ENCODE measurements at regions not wholly inside any gene's neighbourhood (a gene's known extent, or its start where the extent isn't known, plus 50 kb on each side); places are given as distances from the start of the nearest gene placed in this dataset.

DNA sequence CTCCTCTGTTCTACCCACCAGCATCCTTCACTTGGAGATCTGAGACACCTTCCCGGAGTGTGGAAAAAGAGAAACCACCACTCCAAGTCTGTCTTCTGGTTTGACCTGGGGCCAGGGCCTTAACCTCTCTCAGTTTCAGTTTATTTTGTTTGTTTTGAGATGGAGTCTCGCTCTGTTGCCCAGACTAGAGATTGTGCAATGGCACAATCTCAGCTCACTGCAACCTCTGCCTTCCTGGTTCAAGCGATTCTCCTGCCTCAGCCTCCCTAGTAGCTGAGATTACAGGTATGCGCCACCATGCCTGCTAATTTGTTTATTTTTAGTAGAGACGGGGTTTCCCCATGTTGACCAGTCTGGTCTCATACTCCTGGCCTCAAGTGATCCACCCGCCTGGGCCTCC, 271.1 kb upstream of the TNRC6C start:
- no peaks in the 10 kb centered on the region for H3K9me3 ChIP-seq (ENCODE audit: control insufficient read depth in 2 of 2, low read length in 2 of 2)
- H3K36me3 ChIP-seq (ENCODE audit: control insufficient read depth, insufficient read depth, low read length) = no peaks in the 10 kb centered on the region
- peaks cover 6 to 25% (median 15%) of the 10 kb centered on the region in 4 donors for H3K4me1 Mint-ChIP-seq
- no peak overlapping the region for H3K4me3 Mint-ChIP-seq
- DNase-seq (no peak), ATAC-seq (ENCODE audit: low read depth in 2 of 2) (no peak)
- H3K4me1 ChIP-seq (ENCODE audit: control insufficient read depth, insufficient read depth, low read length, poor library complexity, severe bottlenecking) = peaks cover 15% of the 10 kb centered on the region
- H3K4me3 ChIP-seq (ENCODE audit: low read depth, low read length) = no peak overlapping the region
- no peaks in the 10 kb centered on the region for H3K27me3 ChIP-seq (ENCODE audit: control insufficient read depth, insufficient read depth, low read length)
- H3K27ac ChIP-seq (ENCODE audit: insufficient read depth, low read length, poor library complexity, severe bottlenecking) = no peak overlapping the region
- no peaks in the 10 kb centered on the region for H3K27me3 Mint-ChIP-seq
- H3K36me3 Mint-ChIP-seq = peaks cover 6% of the 10 kb centered on the region
- H3K9me3 Mint-ChIP-seq = no peaks in the 10 kb centered on the region
- H3K27ac Mint-ChIP-seq = no peak overlapping the region

DNA sequence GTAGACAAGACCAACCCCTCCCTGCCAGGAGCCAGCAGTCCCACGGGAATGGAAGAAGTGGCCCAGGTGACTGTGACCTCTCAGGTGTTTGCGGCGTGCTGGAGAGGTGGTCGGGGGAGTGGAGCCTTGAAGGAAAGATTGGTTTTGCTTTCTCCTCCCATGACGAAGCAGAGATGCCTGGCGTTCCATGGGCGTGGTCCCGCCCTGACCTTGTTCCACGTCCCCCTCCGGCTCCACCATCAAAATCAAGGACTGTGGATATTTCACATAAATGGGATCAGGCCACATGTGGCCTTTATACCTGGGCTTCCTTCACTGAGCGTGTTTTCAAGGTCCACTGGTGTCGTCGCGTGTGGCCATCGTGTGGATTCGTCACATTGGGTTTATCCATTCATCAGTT, 270.6 kb upstream of the TNRC6C start:
- Mint-ChIP-seq H3K4me1 (peaks cover 6 to 30% (median 20%) of the 10 kb centered on the region in 4 donors), H3K27me3 (no peaks in the 10 kb centered on the region), H3K36me3 (peaks cover 6% of the 10 kb centered on the region), H3K9me3 (no peaks in the 10 kb centered on the region), H3K27ac (peak overlapping the region in 1 of 3 donors; percentile 9), H3K4me3 (no peak overlapping the region)
- DNase-seq (no peak), ATAC-seq (ENCODE audit: low read depth in 2 of 2) (no peak)
- Histone ChIP-seq H3K9me3 (ENCODE audit: control insufficient read depth in 2 of 2, low read length in 2 of 2) (no peaks in the 10 kb centered on the region), H3K27me3 (ENCODE audit: control insufficient read depth, insufficient read depth, low read length) (no peaks in the 10 kb centered on the region), H3K4me1 (ENCODE audit: control insufficient read depth, insufficient read depth, low read length, poor library complexity, severe bottlenecking) (peaks cover 20% of the 10 kb centered on the region), H3K27ac (ENCODE audit: insufficient read depth, low read length, poor library complexity, severe bottlenecking) (no peak overlapping the region), H3K4me3 (ENCODE audit: low read depth, low read length) (no peak overlapping the region), H3K36me3 (ENCODE audit: control insufficient read depth, insufficient read depth, low read length) (no peaks in the 10 kb centered on the region)

DNA sequence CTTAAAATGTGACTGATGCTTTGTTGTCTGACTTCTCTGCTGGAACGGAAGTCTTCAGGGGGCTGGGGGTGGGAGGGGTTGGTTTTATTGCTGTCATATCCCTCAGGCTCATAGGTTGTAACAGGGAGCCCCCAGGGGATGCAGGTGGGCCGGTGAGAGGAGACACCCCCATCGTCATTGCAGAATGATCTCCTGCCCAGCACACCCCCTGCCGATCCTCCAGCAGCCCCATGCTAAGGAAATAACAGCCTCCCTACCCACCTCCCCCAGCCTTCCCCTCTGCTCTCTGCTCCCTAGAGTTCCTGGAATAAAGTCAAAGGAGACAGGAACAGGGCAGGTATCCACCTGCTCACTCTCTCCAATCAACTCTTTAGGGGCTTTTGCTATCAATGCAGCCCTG, 270.1 kb upstream of the TNRC6C start:
- H3K4me1 ChIP-seq (ENCODE audit: control insufficient read depth, insufficient read depth, low read length, poor library complexity, severe bottlenecking) = peaks cover 23% of the 10 kb centered on the region
- no peaks in the 10 kb centered on the region for H3K9me3 Mint-ChIP-seq
- H3K36me3 Mint-ChIP-seq = peaks cover 6% of the 10 kb centered on the region
- H3K9me3 ChIP-seq (ENCODE audit: control insufficient read depth in 2 of 2, low read length in 2 of 2) = no peaks in the 10 kb centered on the region
- peaks cover 6 to 31% (median 20%) of the 10 kb centered on the region in 4 donors for H3K4me1 Mint-ChIP-seq
- no peak overlapping the region for H3K27ac ChIP-seq (ENCODE audit: insufficient read depth, low read length, poor library complexity, severe bottlenecking)
- H3K36me3 ChIP-seq (ENCODE audit: control insufficient read depth, insufficient read depth, low read length) = no peaks in the 10 kb centered on the region
- DNase-seq (no peak), ATAC-seq (ENCODE audit: low read depth in 2 of 2) (no peak)
- H3K27me3 ChIP-seq (ENCODE audit: control insufficient read depth, insufficient read depth, low read length) = no peaks in the 10 kb centered on the region
- H3K4me3 ChIP-seq (ENCODE audit: low read depth, low read length) = no peak overlapping the region
- no peak overlapping the region for H3K27ac Mint-ChIP-seq
- no peak overlapping the region for H3K4me3 Mint-ChIP-seq
- no peaks in the 10 kb centered on the region for H3K27me3 Mint-ChIP-seq

DNA sequence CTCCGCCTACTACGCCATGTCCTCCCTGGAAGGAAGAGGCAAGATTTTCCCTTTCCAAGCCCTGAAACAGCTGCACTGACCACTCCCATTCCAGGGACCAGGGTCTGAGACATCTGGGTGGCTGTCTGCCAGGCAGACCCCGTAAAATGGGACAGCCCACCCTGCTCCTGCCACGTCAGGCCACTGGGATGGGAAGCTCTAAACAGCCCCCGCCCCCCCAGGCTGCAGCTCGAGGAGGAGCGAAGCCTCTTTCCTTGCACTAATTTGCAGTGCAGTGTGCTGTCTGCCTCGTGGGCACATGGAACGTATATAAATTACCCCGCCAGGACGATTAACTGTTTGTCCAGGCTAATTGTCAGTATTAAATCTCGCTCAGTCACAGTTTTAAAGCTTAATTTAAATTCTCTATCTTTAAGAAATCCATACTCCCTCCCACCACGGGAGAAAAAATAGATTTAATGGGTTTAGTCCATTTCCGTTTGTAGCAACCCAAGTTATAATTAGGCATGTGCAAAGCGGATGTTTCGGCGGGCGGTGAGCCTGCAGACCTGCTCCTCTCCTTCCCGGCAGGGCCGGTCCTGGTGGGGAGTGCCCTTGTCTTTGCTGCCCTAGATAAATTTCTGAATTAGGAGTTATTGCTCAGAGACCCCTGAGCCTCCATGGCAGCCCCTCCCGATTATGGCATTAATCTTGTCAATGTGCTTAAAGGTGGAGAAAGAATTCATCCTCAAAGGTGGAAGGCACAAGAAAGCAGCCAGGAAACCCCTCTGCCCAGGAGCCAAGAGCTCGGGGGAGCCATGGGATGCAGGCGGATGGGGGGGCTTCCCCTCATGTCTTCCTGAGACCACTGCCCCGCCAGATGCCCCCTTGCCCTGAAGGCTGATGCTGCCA, 268.0 kb upstream of the TNRC6C start:
- peak in 1 of 2 donors; percentile 23 for ATAC-seq (ENCODE audit: low read depth in 2 of 2)
- Histone ChIP-seq H3K4me1 (ENCODE audit: control insufficient read depth, insufficient read depth, low read length, poor library complexity, severe bottlenecking) (peaks cover 23% of the 10 kb centered on the region), H3K27ac (ENCODE audit: insufficient read depth, low read length, poor library complexity, severe bottlenecking) (no peak overlapping the region), H3K4me3 (ENCODE audit: low read depth, low read length) (peak overlapping the region; percentile 71), H3K36me3 (ENCODE audit: control insufficient read depth, insufficient read depth, low read length) (no peaks in the 10 kb centered on the region), H3K9me3 (ENCODE audit: control insufficient read depth in 2 of 2, low read length in 2 of 2) (no peaks in the 10 kb centered on the region), H3K27me3 (ENCODE audit: control insufficient read depth, insufficient read depth, low read length) (no peaks in the 10 kb centered on the region)
- H3K27ac Mint-ChIP-seq = peak overlapping the region in 2 of 3 donors; percentile 58 to 63
- H3K36me3 Mint-ChIP-seq = peaks cover 3% of the 10 kb centered on the region
- peak in 1 of 3 donors; percentile 40 for DNase-seq
- H3K4me3 Mint-ChIP-seq = peak overlapping the region in 3 of 4 donors; percentile 28 to 61 (median 30)
- H3K27me3 Mint-ChIP-seq = peaks cover under 1% of the 10 kb centered on the region
- H3K9me3 Mint-ChIP-seq = peaks cover 0 to 2% (median 0%) of the 10 kb centered on the region in 7 donors
- H3K4me1 Mint-ChIP-seq = peaks cover 6 to 33% (median 20%) of the 10 kb centered on the region in 4 donors

DNA sequence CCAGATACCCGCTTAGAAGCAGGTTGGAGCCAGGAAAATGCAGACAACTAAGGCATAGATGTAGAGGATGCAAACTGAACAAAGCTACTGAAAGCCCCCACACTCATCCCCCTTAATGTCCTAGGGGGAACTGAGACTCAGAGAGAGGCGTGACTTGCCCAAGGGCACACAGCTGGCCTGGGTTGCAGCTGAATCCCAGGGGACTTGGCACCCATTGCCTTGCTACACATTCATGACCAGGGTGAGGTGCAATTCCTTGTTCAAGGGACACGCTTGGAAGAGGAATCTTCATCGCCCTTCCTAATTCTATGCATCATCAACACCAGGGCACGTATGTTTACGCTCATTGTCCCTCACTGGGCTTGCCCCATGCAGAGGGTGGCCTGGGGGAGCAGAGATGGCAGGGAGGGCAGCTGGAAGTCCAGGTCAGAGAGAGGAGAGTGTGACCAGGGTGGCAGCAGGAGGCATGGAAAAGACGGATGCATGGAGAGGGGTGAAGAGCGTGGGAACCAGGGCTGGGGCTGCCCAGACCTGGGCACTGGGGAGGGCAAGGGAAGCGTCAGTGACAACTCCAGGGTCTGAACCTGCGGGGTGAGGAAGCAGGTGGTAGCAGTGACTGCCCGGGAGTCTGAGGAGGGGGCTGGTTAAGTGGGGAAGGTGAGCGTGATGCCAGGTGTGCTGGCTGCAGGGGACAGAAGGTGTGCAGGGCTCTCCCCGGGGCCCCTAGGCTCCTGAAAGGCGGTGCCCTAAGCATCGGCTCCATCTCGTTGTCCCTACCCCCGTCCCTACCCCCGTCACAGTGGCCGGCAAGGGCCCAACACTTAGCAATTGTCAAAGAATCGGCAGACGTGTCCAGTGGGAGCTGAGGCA, 267.1 kb upstream of the TNRC6C start:
- Histone ChIP-seq H3K4me3 (ENCODE audit: low read depth, low read length) (no peak overlapping the region), H3K27me3 (ENCODE audit: control insufficient read depth, insufficient read depth, low read length) (no peaks in the 10 kb centered on the region), H3K36me3 (ENCODE audit: control insufficient read depth, insufficient read depth, low read length) (no peaks in the 10 kb centered on the region), H3K4me1 (ENCODE audit: control insufficient read depth, insufficient read depth, low read length, poor library complexity, severe bottlenecking) (peaks cover 23% of the 10 kb centered on the region), H3K9me3 (ENCODE audit: control insufficient read depth in 2 of 2, low read length in 2 of 2) (no peaks in the 10 kb centered on the region), H3K27ac (ENCODE audit: insufficient read depth, low read length, poor library complexity, severe bottlenecking) (no peak overlapping the region)
- Mint-ChIP-seq H3K4me1 (peaks cover 6 to 34% (median 20%) of the 10 kb centered on the region in 4 donors), H3K36me3 (no peaks in the 10 kb centered on the region), H3K27ac (peak overlapping the region in 2 of 3 donors; percentile 58 to 93), H3K27me3 (peaks cover 10% of the 10 kb centered on the region), H3K9me3 (peaks cover 0 to 2% (median 0%) of the 10 kb centered on the region in 7 donors), H3K4me3 (peak overlapping the region in 2 of 4 donors; percentile 2 to 46)
- DNase-seq (no peak), ATAC-seq (ENCODE audit: low read depth in 2 of 2) (no peak)

DNA sequence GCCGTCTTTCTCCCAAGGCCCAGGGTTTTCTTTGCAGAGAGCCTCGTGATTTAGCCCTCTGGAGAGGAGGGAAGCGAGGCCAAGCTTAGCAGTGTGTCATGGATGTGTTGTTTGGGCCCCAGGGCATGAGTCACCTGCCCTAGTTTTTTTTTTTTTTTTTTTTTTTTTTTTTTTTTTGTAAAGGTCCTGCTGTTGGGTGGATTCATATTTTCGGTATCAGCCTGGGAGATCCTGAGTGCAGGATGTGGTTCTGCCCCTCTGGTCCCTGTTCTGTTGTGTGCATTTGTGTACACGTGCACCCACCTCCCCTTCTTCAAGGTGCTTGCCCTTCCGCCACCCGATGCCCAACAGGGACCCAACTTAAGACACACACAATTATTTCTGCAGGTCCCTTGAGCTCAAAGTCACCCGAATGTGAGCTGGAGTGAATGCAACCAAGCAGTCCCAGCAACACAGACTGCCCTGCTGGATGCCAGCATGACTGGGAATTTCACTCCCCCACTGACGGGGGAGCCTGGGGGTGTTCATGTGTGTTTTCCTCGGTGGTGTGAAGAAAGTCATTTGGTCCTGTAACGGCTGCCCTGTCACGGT, 265.8 kb upstream of the TNRC6C start:
- Mint-ChIP-seq H3K27ac (peak overlapping the region in 1 of 3 donors; percentile 62), H3K27me3 (peaks cover 18% of the 10 kb centered on the region), H3K9me3 (peaks cover 0 to 2% (median 0%) of the 10 kb centered on the region in 7 donors), H3K36me3 (no peaks in the 10 kb centered on the region), H3K4me1 (peaks cover 6 to 38% (median 20%) of the 10 kb centered on the region in 4 donors), H3K4me3 (no peak overlapping the region)
- H3K27me3 ChIP-seq (ENCODE audit: control insufficient read depth, insufficient read depth, low read length) = no peaks in the 10 kb centered on the region
- ATAC-seq (ENCODE audit: low read depth in 2 of 2) (peak; percentile 31 to 46), DNase-seq (peak in 1 of 3 donors; percentile 39)
- no peaks in the 10 kb centered on the region for H3K36me3 ChIP-seq (ENCODE audit: control insufficient read depth, insufficient read depth, low read length)
- no peak overlapping the region for H3K27ac ChIP-seq (ENCODE audit: insufficient read depth, low read length, poor library complexity, severe bottlenecking)
- H3K4me1 ChIP-seq (ENCODE audit: control insufficient read depth, insufficient read depth, low read length, poor library complexity, severe bottlenecking) = peaks cover 23% of the 10 kb centered on the region
- no peaks in the 10 kb centered on the region for H3K9me3 ChIP-seq (ENCODE audit: control insufficient read depth in 2 of 2, low read length in 2 of 2)
- H3K4me3 ChIP-seq (ENCODE audit: low read depth, low read length) = no peak overlapping the region

DNA sequence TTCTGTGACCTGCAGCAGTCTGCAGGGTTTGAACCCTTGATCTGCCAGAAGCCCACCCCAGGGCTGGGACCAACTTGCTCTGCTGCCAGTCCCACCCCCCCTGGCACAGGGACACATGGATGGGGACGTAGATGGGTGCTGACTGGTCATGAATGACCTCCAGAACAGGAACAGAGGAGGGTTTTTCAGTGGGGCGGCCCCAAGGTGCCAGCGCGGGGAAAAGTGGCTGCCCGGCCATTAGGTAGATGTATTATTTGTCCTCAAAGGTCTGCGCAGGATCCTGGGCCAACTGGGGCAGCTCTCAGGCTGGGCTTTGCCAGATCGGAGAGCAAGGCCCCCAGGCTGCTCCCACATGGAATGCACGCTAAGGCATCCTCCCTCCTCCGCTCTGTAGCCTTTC, 265.2 kb upstream of the TNRC6C start:
- Mint-ChIP-seq H3K27ac (peak overlapping the region in 1 of 3 donors; percentile 56), H3K4me1 (peaks cover 6 to 38% (median 20%) of the 10 kb centered on the region in 4 donors)
- H3K4me3 ChIP-seq (ENCODE audit: low read depth, low read length) = no peak overlapping the region

More for the DNA sequence above, 265.2 kb upstream of the TNRC6C start:
- Mint-ChIP-seq H3K9me3 (peaks cover 0 to 2% (median 0%) of the 10 kb centered on the region in 7 donors), H3K36me3 (no peaks in the 10 kb centered on the region), H3K4me3 (no peak overlapping the region), H3K27me3 (peaks cover 18% of the 10 kb centered on the region)
- H3K36me3 ChIP-seq (ENCODE audit: control insufficient read depth, insufficient read depth, low read length) = no peaks in the 10 kb centered on the region
- no peak for ATAC-seq (ENCODE audit: low read depth in 2 of 2)
- H3K4me1 ChIP-seq (ENCODE audit: control insufficient read depth, insufficient read depth, low read length, poor library complexity, severe bottlenecking) = peaks cover 23% of the 10 kb centered on the region
- H3K27ac ChIP-seq (ENCODE audit: insufficient read depth, low read length, poor library complexity, severe bottlenecking) = no peak overlapping the region
- H3K27me3 ChIP-seq (ENCODE audit: control insufficient read depth, insufficient read depth, low read length) = no peaks in the 10 kb centered on the region
- no peaks in the 10 kb centered on the region for H3K9me3 ChIP-seq (ENCODE audit: control insufficient read depth in 2 of 2, low read length in 2 of 2)
- no peak for DNase-seq
